ENCODE measurements at regions not wholly inside any gene's neighbourhood (a gene's known extent, or its start where the extent isn't known, plus 50 kb on each side); places are given as distances from the start of the nearest gene placed in this dataset.

DNA sequence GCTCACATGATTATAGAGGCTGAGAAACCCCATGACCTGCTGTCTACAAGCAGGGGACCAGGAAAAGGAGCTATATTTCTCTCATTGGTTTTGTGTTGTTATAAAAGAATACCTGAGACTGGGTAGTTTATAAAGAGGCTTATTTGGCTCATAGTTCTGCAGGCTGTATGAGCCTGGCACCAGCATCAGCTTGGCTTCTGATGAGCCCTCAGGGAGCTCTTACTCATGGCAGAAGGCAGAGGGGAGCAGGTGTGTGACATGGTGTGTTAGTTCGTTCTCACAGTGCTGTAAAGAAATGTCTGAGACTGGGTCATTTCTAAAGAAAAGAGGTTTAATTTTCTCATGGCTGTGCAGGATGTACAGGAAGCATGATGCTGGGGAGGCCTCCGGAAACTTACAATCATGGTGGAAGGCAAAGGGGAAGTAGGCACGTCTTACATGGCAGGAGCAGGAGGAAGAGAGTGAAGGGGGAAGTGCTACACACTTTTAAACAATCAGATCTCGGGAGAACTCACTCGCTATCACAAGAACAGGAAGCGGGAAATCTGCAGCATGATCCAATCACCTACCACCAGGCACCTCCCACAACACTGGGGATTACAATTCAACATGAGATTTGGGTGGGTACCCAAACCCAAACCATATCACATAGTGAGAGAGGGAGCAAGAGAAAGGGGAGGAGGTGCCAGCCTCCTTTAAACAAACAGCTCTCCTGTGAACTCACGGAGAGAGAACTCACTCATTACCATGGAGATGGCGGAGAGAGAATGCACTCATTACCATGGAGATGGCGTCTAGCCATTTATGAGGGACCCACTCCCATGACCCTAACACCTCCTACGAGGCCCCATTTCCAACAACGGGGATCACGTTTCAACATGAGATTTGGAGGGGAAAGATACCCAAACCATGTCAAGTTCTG is 133.4 kb downstream of the JCAD start:
- DNase-seq (ENCODE audit: low read depth in 2 of 2): no peak

DNA sequence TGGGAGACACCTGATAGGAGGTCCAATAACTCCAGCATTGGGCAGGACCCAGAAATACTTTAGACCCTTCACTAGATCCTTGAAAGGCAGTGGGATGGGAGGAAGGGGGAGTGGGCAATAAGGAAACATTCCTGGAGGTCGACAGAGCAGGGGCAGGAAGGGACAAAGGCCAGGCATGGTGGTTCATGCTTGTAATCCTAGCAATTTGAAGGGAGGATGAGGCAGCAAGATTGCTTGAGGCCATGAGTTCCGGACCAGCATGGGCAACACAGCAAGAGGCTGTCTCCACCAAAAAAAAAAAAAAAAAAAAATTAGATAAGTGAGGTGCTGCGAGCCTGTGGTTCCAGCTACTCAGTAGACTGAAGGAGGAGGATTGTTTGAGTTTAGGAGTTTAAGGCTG is 134.9 kb downstream of the JCAD start:
- DNase-seq (ENCODE audit: low read depth in 2 of 2): no peak

DNA sequence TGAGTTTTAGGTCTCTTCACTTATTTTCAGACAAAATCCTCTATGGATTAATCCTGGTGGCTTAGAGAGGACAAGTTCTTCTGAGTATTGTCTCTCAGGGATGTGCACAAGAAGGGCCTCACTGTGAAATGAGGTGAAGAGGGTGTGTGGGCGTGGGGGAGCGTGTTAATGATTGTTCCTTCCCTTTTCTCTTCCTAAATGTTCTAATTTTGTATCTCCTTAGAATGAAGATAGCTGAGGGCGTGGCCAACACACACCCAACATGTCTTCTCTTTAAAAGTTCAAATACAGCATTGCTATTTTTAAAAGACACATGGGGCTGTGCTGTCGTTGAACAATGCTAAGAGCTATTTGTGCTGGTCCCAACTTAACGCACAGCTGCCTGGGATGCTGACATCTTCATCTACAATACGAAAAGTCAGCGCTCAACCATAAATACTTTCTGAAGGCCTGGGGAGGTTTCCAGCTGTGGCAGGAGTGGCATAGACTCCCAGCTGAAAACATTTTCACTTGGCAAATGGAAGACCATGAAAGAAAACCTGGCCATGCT is 135.9 kb downstream of the JCAD start:
- no peak for DNase-seq (ENCODE audit: low read depth in 2 of 2)

GRCh38 chr10:29922892-29923291 is 136.5 kb downstream of the JCAD start:
- no peak for DNase-seq (ENCODE audit: low read depth in 2 of 2)

GRCh38 chr10:29922226-29922625 is 137.2 kb downstream of the JCAD start:
- DNase-seq (ENCODE audit: low read depth in 2 of 2): no peak

GRCh38 chr10:29921071-29921446 is 138.3 kb downstream of the JCAD start:
- no peak for DNase-seq (ENCODE audit: low read depth in 2 of 2)

DNA sequence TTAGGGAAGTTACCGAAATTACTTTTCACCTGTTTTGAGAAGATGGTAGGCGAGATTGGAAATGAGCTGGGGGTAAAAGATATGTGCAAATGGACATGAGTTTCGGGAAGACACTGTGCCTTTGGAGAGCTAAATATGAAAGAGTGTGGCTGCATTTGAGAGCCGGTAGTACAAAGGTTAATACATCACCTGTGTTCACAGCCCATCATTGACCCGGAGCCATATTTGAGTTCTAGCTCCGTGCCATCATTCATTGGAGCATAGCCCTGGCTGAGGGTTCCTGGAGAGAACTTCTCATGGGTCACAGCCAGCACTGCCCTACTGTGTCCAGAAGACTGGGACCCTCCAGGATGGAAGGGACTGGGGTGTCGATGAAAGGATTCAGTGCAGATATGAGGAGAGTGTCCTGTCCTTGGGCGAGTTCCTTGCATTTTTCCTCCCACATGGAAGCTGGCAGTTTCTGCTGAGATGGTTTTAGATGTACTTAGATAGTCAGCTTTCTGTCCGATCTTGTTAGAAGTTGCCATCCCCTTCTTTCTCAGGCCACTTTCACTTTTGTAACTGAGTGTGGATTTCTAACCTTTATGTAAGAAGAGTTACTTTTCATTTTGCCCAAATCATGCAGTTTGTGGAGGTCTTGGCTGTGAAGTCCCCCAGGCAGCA is 138.8 kb downstream of the JCAD start:
- no peak for DNase-seq (ENCODE audit: low read depth in 2 of 2)

DNA sequence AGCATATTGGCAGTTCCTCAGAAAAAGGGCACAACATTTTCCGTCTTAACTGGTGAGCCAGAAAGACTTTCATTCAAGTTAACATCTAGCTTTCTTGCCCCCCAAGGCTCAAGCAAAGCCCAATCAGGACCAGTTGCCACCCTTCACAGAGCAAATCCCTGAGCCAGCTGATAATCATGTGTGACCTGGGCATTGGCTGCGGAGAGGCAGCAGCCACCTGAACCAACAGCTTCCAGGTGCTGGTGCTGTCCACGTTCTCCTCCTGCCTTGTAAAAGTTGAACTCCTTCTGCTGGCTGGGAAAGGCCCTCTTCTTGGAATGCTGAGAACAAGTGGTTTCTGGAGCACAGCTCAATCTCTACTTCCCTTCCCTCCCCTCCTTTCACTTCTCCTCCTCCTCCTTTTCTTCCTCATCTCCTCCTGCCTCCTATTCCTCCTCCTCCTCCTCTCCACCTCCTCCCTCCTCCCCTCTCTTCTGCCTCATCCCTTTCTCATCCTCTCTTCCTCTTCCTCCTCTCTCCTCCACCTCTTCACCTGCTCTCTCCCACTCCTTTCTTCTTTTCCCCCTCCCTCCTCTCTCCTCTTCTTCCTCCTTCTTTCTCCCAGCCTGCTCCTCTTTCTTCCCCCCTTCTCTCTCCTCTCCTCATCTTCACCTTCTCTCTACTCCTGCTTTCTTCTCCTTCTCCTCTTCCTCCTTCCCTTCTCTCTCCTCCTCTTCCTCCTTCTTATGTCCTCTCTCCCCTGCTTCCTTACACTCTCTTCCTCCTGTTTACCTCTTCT is 140.6 kb downstream of the JCAD start:
- DNase-seq (ENCODE audit: low read depth in 2 of 2): no peak

DNA sequence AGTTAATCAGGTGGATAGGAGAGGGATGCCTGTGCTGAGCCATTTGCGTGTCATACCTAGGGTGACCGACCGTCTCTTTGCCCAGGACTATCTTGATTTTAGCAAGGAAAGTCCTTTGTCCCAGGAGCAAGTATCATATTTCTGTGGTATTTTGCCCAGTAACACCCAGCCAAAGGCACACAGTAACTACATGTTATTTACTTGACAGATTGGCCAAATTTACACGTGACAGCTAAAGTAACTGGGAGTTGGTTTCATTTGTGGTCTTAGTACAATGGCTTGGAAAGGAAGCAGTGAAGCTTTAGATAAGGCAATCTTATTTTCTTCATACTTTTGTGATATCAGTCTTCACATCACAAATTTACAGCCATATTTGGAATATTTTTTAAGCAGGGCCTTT is 142.1 kb downstream of the JCAD start:
- DNase-seq (ENCODE audit: low read depth in 2 of 2): no peak

DNA sequence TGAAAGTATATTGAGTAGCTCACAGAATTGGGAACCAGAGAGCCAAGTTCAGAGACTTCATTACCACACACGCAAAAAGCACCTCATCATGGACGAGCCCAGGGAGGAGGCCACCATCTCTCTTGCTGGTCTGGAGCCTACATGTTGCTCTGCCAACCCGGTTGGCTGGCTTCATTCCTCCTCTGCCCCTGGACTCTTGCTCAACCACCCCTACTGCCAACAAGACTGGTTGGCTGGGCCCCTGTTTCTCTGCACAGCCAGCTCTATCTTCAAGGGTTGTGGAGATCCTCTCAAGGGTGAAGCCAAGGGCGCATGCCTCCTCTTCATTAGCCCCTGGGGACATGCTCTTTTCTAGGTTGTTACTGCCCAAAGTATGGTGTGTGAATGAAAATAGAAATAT is 142.7 kb downstream of the JCAD start:
- DNase-seq (ENCODE audit: low read depth in 2 of 2): no peak

DNA sequence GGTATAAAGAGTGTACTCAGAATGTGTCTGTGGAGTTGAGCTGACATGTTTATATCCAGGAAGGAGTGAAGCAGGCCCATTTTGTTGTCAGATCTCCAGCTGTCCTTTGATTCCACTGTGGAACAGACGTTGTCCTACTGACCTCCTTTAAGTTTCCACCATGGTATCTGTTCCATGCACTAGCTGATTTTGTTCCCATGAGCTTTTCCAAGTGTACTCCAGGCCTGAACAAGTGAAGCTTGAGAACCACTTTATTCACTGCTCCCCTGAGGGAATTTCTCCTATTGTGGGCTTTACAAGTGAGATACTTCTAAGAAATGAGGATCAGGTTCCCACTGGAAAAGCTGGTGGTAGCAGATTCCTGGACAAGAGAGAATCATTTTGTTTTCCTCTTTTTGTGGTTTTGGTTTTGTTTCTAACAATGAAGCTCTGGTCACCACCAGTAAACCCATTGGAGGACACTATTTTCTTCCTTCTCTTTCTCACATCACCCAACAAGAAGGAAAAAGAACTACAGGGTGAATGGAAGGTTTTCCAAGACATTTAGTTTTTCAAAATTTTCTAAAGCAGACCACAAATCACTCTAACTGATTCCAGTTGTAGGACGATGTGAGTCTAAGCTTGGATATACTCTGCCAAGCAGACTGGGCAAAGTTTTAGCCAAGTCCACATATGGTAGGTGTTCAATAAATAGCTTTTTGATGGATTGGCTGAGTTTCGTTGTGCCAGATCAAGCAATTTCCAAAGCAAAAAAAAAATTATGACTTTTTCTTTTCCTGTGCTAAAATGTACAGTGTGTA is 144.2 kb downstream of the JCAD start:
- no peak for DNase-seq (ENCODE audit: low read depth in 2 of 2)

- DNase-seq (ENCODE audit: low read depth in 2 of 2): no peak
Observed at GRCh38 chr10:29908962-29909361, 150.4 kb downstream of the JCAD start.

GRCh38 chr10:29900865-29901264 is 158.5 kb downstream of the JCAD start:
- DNase-seq (ENCODE audit: low read depth in 2 of 2): no peak

GRCh38 chr10:29897999-29898716 is 161.2 kb downstream of the JCAD start:
- no peak for DNase-seq (ENCODE audit: low read depth in 2 of 2)

DNA sequence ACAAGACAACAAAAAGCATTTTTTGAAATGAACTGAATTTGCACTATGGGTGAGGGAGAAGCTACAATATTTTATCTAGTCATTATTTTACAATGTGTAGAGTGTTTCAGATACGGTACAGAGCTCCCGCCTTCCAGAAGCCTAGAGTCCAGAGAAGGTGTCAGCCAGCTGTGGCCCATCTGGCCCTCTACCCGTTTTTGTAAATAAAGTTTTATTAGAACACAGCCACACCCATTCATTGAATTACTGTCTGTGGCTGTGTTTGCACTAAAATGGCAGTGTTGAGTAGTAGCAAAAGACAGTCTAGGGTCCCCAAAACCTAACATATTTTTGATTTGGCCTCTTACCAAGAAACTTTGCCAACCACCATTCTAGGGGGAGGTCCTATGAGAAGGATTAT is 162.0 kb downstream of the JCAD start:
- no peak for DNase-seq (ENCODE audit: low read depth in 2 of 2)

DNA sequence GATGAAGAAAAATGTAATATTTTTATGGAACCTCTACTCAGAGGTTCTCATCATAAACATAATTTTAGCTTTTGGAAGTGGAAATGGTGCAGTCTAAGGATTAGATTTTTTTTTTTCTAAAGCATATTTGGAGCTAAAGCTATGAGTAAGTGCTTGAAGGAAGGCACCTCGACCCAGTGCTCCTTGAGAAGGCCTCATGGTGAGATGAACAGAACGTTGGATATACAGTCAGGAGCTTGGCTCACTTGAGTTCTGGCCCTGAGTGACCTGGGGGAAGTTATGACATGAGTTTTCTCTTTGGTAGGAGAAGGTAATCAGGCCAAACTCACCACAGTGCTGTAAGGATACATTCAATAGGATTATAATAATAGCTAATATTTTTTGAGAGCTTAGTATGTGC is 163.3 kb downstream of the JCAD start:
- DNase-seq (ENCODE audit: low read depth in 2 of 2): no peak

- no peak for DNase-seq (ENCODE audit: low read depth in 2 of 2)
Observed at GRCh38 chr10:29895456-29895855, 163.9 kb downstream of the JCAD start.

GRCh38 chr10:29888321-29888720 is 171.1 kb downstream of the JCAD start:
- DNase-seq (ENCODE audit: low read depth in 2 of 2): no peak

GRCh38 chr10:29886299-29886698 is 173.1 kb downstream of the JCAD start:
- DNase-seq (ENCODE audit: low read depth in 2 of 2): no peak

GRCh38 chr10:29883231-29883630 is 176.2 kb downstream of the JCAD start:
- no peak for DNase-seq (ENCODE audit: low read depth in 2 of 2)

DNA sequence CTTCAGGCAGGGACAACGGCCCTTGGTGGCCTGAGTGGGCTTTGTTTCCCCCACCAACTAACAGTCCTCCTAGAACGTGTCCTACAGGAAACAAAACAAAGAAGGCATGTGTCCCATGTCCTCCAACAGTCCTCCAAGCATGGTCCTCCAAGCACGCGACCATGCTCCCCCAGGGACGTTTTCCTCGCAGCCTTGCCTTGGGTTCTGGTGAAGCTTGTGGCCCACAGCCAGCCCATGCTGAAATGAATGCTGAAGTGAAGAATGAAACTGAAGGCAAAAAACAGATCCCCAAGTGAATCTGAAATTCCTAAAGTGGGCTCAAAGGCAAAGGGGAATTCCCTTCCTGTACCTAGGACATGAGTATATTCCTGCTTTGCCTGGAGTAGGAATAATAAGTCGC is 176.6 kb downstream of the JCAD start:
- DNase-seq (ENCODE audit: low read depth in 2 of 2): no peak

All from stimulated activated CD8-positive, alpha-beta memory T cell treated with anti-CD3 and anti-CD28 coated beads, Interleukin-15, amount 100 ng/mL, for 48 hours (primary cell).